PC-3 (cell line): ENCODE measurements at regions not wholly inside any gene's neighbourhood (a gene's known extent, or its start where the extent isn't known, plus 50 kb on each side); places are given as distances from the start of the nearest gene placed in this dataset.

ENCODE experiments used
- EZH2 ChIP-seq: fragments of 300-600 bp; sonication (generic); IDR thresholded peaks from one replicate; pipeline ENCODE4 v1.6.1; 2017; ENCODE audit warnings: antibody characterized with exemption, mild to moderate bottlenecking, low read length; ENCODE audit not compliant: unreplicated experiment
- TF ChIP-seq, protein P1 (sequence below): fragments of 300-600 bp; sonication (generic); conservative IDR thresholded peaks from 2 replicates; pipeline ENCODE4 v1.5.1; 2017; ENCODE audit warnings: antibody characterized with exemption, low read depth, mild to moderate bottlenecking, low read length

DNA sequence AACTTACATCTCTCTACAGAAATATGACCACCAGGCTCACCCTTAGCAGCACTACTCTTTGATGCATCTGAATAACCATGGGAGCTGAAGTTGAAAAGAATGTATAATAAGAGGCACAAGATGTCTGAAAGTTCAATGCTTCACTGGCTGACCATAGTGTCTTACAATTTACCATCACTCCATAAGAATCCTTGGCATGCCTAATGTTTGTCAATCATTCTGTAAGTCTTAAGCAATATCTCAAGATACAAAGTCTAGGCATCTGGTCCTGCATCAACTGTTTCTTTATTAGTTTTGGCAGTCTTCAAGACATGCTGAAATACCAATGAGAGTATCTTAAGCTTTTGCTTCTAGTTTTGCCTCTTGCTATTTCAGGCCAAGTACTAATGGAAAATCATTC is 755.5 kb downstream of the STIM2 start:
- TF ChIP-seq, protein P1, sequence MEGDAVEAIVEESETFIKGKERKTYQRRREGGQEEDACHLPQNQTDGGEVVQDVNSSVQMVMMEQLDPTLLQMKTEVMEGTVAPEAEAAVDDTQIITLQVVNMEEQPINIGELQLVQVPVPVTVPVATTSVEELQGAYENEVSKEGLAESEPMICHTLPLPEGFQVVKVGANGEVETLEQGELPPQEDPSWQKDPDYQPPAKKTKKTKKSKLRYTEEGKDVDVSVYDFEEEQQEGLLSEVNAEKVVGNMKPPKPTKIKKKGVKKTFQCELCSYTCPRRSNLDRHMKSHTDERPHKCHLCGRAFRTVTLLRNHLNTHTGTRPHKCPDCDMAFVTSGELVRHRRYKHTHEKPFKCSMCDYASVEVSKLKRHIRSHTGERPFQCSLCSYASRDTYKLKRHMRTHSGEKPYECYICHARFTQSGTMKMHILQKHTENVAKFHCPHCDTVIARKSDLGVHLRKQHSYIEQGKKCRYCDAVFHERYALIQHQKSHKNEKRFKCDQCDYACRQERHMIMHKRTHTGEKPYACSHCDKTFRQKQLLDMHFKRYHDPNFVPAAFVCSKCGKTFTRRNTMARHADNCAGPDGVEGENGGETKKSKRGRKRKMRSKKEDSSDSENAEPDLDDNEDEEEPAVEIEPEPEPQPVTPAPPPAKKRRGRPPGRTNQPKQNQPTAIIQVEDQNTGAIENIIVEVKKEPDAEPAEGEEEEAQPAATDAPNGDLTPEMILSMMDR = no peak
- no peak for TF ChIP-seq EZH2
